ENCODE measurements at regions not wholly inside any gene's neighbourhood (a gene's known extent, or its start where the extent isn't known, plus 50 kb on each side); places are given as distances from the start of the nearest gene placed in this dataset.

- Mint-ChIP-seq H3K36me3 (no peaks in the 10 kb centered on the region), H3K4me3 (no peak overlapping the region), H3K4me1 (no peaks in the 10 kb centered on the region), H3K27me3 (ENCODE audit: low read depth) (no peaks in the 10 kb centered on the region), H3K9me3 (no peaks in the 10 kb centered on the region), H3K27ac (no peak overlapping the region)
- DNase-seq (ENCODE audit: low spot score in 2 of 2, unreplicated experiment in 2 of 2): no peak
- TF ChIP-seq CTCF (IDR thresholded peaks at IDR 0.05; ENCODE audit: unreplicated experiment): no peak
These were observed 162.0 kb upstream of the EPHA7 start for GRCh38 chr6:93581371-93581770.

GRCh38 chr6:93580446-93580845 is 161.1 kb upstream of the EPHA7 start:
- H3K27ac Mint-ChIP-seq: no peak overlapping the region
- DNase-seq (ENCODE audit: low spot score in 2 of 2, unreplicated experiment in 2 of 2): no peak
- H3K27me3 Mint-ChIP-seq (ENCODE audit: low read depth): no peaks in the 10 kb centered on the region
- H3K4me3 Mint-ChIP-seq: no peak overlapping the region
- H3K36me3 Mint-ChIP-seq: no peaks in the 10 kb centered on the region
- peaks cover 7% of the 10 kb centered on the region for H3K4me1 Mint-ChIP-seq
- no peaks in the 10 kb centered on the region for H3K9me3 Mint-ChIP-seq
- no peak for TF ChIP-seq CTCF (IDR thresholded peaks at IDR 0.05; ENCODE audit: unreplicated experiment)

GRCh38 chr6:93575495-93576267 is 156.3 kb upstream of the EPHA7 start:
- Mint-ChIP-seq H3K9me3 (no peaks in the 10 kb centered on the region), H3K4me3 (no peak overlapping the region), H3K4me1 (peaks cover 29% of the 10 kb centered on the region), H3K27ac (no peak overlapping the region), H3K27me3 (ENCODE audit: low read depth) (no peaks in the 10 kb centered on the region), H3K36me3 (no peaks in the 10 kb centered on the region)
- no peak for DNase-seq (ENCODE audit: low spot score in 2 of 2, unreplicated experiment in 2 of 2)
- TF ChIP-seq CTCF (IDR thresholded peaks at IDR 0.05; ENCODE audit: unreplicated experiment): no peak

- H3K27me3 Mint-ChIP-seq (ENCODE audit: low read depth): no peaks in the 10 kb centered on the region
- TF ChIP-seq CTCF (IDR thresholded peaks at IDR 0.05; ENCODE audit: unreplicated experiment): no peak
- H3K4me3 Mint-ChIP-seq: no peak overlapping the region
- no peak overlapping the region for H3K27ac Mint-ChIP-seq
- no peaks in the 10 kb centered on the region for H3K9me3 Mint-ChIP-seq
- no peak for DNase-seq (ENCODE audit: low spot score in 2 of 2, unreplicated experiment in 2 of 2)
- no peaks in the 10 kb centered on the region for H3K36me3 Mint-ChIP-seq
- peaks cover 34% of the 10 kb centered on the region for H3K4me1 Mint-ChIP-seq
These were observed 154.9 kb upstream of the EPHA7 start for GRCh38 chr6:93574299-93574698.

- H3K4me3 Mint-ChIP-seq: no peak overlapping the region
These were observed 152.0 kb upstream of the EPHA7 start for GRCh38 chr6:93571346-93571745.

More at GRCh38 chr6:93571346-93571745, 152.0 kb upstream of the EPHA7 start:
- DNase-seq (ENCODE audit: low spot score in 2 of 2, unreplicated experiment in 2 of 2): no peak
- no peaks in the 10 kb centered on the region for H3K36me3 Mint-ChIP-seq
- H3K27ac Mint-ChIP-seq: no peak overlapping the region
- H3K4me1 Mint-ChIP-seq: peaks cover 39% of the 10 kb centered on the region
- no peak for TF ChIP-seq CTCF (IDR thresholded peaks at IDR 0.05; ENCODE audit: unreplicated experiment)
- H3K9me3 Mint-ChIP-seq: no peaks in the 10 kb centered on the region
- H3K27me3 Mint-ChIP-seq (ENCODE audit: low read depth): no peaks in the 10 kb centered on the region
